HS-5 (cell line): ENCODE measurements at regions not wholly inside any gene's neighbourhood (a gene's known extent, or its start where the extent isn't known, plus 50 kb on each side); places are given as distances from the start of the nearest gene placed in this dataset.
"Not testable (repeated sequence)": the region's sequence is repeated elsewhere in the genome, so short reads cannot be mapped to it uniquely, and the experiment has no call there.

Experiments
- DNase-seq: peaks from one replicate; pipeline ENCODE4 v3.0.0-alpha.2; 2012; ENCODE audit warnings: low read depth

DNA sequence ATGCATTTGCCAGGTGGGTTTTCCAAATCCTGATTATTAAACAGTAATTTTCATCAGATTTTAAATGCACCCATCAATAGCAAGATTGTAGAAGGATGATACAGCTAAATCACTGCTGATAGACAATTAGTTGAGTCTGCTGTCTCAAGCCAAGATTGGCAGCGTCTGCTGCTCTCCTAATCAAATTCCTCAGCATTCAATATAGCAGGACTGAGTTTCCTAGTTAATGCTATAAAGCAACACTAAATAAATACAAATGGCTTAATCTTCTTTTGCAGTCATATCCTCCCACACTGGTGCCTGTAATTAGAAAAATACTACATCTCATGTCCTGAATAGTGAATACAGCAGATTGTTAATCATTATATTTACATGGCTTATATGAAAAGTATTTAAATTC lies 1028.8 kb downstream of the ADGRL2 start:
- DNase-seq: no peak

DNA sequence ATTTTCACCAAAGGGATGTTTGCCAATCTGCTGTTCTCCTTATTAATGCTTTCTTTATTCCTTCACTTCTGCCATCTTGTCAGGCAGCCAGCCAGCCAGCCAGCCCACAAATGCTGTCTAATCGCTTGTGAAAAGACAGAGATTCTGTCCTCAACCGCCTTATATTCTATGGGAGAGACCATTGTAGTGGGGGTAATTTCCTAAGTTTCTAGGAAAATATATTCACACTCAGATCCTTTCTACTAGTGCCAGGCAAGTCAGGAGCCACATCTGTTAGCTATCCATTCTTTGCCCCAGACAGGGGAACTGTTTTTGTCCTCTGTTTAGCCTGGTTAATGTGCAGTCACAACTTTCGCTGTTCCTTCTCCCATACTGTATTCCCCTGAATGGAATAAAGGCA lies 1023.1 kb downstream of the ADGRL2 start:
- no peak for DNase-seq

DNA sequence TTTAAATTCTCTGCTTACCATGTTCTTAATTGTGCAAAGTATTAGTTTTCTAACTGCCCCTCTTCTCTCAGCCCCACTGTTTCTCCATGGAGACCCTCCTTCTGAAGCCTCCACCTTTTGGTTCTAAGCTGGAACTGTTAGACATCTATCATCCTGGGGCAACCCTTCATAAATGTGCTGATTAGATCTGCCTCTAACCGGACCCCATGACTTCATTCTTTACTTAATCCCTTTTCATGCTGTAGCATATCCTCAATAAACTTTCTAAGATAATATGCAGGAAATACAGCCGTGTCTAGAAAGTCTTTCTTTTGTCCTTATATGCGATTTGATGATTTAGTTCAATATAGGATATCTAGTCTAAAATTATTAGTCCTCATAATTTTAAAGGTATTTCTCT lies 1020.1 kb downstream of the ADGRL2 start:
- no peak for DNase-seq

DNA sequence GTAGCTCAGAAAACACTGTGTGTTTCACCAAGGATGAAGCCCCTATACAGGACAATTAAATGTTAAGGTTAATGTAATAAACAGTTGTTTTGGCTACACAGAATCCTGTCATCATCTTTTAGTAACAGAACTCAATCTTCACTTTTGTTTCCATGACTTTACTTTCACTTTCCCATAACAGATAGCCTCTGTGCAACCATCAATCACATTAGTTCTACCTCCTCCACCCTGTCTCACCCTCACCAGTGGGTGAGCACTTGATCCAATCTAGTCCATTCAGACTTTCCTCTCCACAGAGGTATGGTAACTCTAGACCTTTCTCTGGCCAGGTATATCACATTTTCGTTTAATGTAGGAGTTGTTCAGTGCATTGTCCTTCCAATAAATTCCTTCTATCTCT lies 1018.5 kb downstream of the ADGRL2 start:
- no peak for DNase-seq

DNA sequence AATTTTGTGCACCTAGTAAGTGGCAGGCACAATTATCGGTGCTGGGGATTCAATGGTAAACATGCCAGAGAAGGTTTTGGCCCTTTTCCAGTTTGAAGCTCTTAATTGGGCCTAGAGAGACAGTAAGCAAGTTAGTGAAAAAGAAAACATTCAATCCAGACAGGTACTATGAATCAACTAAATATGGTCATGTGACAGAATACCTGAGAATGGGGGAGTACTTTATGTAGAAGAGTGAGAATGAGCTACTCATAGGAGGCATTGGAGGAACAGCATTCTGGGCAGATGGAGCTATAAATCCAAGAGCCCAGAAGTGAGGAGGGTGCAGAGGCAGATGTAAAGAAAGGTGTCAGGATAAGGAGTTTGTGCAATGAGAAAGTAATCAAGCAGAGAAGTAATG lies 1017.9 kb downstream of the ADGRL2 start:
- DNase-seq: no peak

DNA sequence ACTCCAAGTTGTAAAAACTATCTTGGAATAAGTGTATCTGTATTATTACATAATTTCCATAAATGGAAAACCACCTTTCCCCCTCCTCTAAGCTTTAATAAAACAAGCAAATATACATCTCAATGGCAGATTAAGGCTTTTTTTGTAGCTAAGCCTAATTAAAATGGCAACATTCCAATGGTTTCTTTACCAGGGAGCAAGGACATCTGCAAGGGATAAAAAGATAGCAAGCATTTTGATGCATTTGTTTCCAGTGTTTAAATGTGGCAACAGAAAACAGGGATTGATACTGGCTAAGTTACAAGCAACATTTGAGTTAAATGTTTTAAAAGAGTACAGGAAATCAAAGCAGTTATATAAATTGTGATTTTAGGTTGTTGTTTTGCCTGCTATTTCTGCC lies 1012.7 kb downstream of the ADGRL2 start:
- DNase-seq: no peak

DNA sequence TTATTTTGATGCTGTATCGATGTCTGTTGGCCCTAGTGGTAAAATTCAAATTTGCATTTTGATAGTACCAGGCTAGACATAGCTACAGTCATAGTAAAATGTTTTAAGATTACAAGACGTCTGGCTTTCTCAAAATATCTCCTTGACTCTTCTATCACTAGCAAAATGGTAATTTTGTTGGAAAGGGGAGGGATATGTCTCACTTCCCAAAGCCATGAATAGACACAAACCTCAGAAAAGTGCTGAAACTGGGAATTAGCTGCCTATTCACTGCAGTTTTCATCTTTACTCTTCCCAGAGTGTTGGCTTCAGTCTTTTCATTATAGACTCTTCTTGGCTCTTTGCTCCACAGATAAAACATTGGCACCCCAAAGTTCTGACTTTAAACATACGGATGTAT lies 1009.9 kb downstream of the ADGRL2 start:
- no peak for DNase-seq

DNA sequence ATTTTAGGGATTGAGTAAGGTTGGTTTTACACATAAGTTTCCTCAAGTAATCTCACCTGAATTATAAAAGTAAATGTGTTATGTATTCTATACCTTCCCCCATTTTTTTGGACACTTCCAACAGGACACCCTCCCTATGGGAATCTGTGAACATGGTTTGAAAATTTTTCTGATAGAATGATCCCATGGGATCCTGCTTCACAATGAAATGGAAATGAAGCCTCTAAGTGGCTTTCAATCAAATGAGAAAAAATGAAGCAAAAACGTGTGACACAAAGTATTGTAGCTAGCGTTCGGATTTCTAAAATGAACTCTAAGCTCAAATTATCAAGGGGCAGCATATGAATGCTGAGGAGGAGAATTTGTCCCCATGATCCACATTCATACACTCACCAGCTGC lies 1006.8 kb downstream of the ADGRL2 start:
- DNase-seq: no peak

DNA sequence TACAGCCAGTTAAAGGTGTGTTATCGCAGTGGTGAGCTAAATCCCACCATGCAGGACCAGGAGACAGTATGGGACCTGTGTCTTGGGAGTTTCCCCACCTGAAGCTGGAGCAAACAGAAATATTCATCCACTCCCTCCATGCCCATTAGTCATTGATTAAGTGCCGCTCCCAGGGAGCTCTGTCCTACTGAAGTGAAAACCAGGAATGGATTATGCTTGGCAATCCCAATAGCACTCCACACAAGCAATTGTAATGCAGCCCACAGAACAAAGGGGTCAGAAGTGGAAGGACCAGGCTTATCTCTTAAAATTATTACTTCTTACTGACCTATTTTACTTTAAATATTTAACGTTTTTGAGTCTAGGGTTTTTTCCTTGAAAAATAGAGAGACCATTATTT lies 1005.4 kb downstream of the ADGRL2 start:
- DNase-seq: no peak

DNA sequence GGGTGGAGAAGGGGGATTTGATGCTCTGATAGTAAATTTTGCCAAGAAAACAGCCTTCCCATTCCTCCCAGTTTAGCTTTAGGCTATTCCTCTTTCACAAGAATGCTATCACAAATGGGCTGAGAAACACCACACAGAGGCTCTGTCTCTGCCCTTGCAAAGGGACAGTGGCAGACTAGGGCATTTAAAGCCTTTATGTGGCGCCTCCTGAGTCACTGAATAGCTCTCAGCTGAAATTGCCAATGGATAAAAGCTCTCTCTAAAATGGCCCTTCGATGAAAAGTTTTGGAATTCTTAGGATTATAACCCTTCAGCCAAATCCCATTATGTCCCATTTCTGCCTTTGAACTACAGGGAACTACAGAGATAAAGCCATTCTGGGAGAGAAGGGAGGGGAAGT lies 1000.4 kb downstream of the ADGRL2 start:
- no peak for DNase-seq

DNA sequence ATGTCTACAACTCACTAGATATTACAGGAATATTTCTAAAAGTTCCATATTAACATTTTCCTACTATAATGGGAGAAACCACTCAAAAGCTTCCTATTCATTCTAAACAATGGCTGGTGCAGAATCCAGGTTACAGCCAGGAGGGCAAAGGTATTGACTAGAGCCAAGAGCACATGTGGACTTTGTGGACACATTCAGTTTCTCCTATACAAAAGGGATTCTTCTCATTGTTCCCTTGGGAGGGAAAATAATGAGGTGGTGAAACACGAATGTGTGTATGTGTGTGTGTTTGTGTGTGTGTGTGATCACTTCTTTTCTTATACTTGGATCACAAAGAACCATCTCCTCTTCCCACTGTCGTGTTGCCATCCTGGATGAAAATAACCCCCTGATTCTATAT lies 1000.0 kb downstream of the ADGRL2 start:
- DNase-seq: no peak

DNA sequence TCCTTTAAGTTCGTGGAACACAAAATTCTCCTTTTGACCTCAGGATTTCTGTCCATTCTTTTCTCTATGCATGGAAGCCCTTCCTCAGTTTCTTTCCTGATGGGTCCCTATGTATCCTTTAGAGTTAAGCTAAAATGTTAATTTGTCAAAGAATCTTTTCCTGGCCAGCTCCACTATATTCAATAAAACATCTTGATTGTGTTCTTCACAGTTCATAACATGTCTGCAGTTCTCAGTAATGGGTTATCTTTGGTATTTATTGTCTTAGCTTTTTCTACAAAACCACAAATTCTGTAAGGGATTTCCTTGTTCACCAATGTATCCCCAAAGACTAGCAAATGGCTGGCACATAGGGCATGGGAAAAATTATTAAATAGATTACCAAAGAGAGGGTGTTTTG lies 998.5 kb downstream of the ADGRL2 start:
- DNase-seq: no peak

DNA sequence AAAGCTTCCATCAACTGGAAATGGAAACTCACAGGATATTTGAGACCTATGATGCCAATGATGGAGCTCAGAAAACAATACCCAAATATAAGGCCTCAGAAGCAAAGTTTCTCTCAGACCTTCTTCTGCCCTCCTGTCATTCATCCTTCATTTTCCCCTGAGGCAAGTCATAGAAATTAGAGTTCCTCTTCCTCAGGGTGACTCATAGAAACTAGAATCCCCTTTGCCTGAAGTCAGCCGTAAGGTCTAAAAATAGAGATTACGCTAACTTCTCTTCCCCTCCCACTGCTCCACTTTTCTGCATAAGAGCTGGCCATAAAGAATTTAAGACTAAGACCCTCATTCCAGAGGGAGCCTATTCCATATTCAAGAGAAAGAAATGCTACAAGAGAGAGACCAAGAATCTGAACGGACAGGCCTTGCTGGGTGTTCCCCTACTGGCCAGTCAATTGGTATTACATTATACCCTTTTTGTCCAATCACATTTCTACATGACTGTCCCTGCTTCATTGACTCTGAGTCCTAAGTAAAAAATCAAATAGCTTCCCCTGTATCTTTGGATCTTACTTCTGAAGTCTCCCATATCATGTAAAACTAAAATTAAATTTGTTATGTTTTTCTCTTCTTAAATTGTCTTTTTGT lies 994.9 kb downstream of the ADGRL2 start:
- no peak for DNase-seq

DNA sequence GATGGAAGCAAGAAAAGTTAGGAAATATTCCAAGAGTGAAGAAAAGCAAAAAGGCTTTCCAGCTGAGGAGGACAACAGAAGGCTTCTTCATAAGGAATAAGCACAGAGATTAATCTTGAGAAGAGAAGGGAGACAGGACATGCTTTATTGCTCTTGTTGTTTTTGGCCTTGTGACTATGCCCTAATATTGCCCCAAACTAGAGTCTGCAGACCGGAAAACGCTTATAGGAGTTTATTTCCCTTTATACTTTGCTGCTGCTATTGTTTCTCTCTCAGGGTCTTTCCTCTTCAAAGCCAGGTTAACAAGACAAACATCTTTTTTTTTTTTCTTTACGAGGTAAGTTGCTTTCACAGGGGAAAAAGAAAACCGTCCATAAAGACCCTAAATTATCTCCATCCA lies 991.4 kb downstream of the ADGRL2 start:
- no peak for DNase-seq

DNA sequence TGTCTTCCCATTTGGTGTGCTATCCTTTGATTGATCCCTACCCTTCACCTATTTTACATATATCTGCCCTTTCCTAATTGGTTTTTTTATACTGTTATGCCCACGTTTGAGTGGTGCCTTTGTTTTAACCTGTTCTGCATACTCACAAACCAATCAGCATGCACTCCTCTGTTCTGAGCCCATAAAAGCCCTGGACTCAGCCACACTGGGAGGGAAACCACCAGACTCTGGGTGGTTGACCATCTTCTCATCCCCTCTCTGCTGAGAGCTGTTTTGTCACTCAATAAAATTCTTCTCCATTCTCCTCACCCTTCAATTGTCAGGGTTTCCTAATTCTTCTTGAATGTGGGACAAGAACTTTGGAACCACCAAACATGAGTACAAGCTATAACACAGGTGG lies 989.8 kb downstream of the ADGRL2 start:
- no peak for DNase-seq

DNA sequence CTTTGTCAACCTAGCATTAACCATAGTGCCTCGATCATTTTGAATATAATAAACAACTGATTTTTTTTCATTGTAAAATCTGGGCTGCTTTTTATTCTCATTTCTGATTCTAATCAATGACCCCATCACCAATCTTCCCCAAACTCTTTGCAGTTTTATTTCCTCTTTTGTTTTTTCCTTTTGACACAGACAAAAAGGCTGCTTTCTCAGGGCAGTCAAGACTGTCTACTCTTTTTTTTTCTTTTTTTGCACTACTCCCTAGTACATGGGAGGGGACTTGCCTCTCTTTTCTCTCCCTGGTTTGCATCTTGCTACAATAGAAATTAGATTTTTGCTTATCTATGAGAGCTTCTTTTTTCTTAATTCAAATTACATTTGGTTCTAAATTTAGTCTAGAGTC lies 987.9 kb downstream of the ADGRL2 start:
- DNase-seq: no peak

DNA sequence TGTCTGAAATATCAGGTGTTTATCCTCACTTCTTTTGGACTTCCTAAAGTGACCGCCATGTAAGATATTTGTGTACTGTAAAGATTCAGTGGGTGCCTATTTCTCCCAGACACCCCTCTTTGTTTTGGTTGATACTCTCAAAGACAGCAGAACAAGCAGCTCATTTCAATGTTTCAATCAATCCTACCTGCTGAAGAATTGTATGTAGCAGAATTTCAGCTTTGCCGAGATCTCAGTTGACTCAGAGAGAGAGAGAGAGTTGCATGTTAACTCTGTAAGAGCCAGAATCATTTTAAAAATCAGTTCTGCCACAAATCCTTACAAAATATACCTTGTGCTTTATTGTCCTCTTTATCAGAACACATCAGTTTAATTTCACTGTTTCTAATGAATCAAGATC lies 987.3 kb downstream of the ADGRL2 start:
- DNase-seq: no peak

DNA sequence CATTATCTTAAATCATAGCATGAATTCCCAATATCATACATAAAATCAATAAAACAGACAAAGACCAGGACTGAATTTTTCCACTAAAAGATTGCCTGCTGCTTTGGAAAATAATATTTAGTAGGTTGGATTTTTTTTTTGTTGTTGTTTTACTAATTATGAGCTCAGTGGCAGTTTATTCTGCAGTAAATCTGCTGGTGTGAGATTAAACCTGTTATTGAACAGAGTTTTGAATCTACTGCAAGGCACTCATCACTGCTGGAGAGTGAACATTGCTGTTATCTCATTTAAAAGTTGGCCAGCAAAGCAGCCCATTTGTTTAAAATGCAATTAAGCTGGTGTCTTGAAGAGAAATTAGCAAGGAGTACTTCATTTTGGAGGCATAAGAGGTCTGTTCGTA lies 986.1 kb downstream of the ADGRL2 start:
- DNase-seq: no peak

DNA sequence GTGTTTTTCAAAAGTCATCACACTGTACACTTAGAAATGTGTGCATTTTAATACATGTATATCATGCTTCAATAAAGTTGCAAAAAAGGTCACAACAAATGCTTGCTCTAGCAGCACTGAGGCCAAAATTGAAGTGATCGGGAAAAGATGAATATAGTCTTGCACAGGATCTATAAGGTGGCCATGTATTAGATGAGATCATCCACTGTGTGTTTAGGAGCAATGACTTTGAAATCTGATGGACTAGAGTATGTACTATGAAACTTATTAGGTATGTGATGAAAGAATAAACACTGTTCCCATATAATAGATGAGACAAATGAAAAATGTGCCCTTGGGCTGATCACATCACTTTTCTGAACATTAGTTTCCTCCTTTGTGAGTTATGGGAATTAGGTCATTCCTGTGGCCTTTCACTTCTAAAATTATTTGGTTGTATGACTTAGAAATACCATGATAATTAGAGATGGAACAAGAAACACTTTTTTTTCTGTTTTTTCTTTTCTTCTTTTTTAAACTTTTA lies 984.6 kb downstream of the ADGRL2 start:
- no peak for DNase-seq

DNA sequence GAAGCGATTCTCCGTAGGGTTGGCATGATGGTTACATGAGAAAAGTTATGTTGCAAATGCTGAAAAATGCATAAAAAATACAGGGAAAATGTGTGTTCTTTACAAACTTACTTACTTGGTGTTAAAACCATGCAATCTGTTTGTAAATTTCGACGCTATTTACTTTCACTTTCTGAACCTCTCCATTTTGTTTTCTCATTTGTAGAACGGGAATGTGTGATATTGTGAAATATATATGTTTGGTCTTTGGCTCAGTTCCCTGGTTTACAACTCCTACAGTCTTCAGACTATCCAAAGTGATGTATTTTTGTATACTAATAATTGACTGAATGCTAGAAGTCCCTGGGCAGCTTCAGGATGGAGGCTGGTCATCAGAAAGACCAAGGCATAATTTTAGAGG lies 982.3 kb downstream of the ADGRL2 start:
- DNase-seq: no peak

DNA sequence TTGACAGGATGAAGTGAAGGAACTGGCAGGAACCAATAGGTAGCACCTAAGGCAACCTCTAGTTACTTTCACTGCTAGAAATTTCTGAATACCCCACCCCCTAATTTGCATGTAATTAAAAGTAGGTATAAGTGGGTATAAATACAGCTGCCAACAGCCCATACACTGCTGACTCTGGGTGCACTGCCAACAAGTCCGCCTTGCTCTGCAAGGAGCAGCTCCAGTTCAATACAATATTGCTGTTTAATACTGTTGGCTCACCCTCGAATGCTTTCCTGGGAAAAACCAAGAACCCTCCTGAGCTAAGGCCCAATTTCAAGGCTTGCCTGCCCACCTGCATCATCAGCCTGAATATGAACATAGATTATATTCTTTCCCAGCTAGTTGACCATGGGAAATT lies 981.9 kb downstream of the ADGRL2 start:
- no peak for DNase-seq

DNA sequence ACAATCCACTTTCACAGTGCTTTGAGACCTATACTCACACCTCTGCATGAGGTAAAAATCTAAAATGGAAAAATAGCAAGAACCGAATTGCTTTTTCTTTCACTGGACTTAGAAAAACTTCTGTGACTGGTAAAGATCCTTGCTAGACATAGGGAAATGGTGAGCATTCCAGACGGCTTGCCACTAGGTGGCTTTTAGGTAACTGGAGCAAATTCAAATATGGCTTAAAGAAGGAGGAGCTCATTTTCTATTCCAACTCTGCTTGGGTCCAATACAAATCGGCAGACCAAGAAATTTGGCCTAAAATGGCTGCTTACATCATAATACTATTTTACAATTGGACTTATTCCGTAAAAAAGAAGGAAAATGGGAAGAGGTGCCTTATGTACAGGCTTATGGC lies 977.9 kb downstream of the ADGRL2 start:
- no peak for DNase-seq

DNA sequence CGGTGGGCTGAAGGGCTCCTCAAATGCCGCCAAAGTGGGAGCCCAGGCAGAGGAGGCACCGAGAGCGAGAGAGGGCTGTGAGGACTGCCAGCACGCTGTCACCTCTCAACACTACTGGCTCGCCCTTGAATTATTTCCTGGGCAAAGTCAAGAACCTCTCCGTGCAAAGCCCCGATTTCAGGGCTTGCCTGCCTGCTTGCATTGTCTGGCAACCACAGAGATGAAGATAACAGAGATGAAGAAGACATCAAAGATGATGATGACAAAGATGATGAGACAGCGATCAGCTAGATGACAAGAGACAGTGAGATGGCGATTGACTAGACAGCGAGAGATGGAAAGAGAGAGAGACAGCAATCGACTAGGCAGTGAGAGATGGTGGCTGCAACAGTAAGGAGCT lies 976.5 kb downstream of the ADGRL2 start:
- DNase-seq: no peak

DNA sequence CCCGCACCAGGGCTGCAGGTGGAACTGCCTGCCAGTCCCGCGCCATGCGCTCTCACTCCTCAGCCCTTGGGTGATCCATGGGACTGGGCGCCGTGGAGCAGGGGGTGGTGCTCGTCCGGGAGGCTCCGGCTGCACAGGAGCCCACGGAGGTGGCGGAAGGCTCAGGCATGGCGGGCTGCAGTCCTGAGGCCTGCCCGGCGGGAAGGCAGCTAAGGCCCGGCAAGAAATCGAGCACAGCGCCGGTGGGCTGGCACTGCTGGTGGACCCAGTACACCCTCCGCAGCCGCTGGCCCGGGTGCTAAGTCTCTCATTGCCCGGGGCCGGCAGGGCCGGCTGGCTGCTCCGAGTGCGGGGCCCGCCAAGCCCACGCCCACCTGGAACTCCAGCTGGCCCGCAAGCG lies 976.0 kb downstream of the ADGRL2 start:
- not testable (repeated sequence) for DNase-seq
